SK-N-SH treated with all-trans-retinoic acid at 6 μM for 48 hours (cell line): ENCODE measurements at regions not wholly inside any gene's neighbourhood (a gene's known extent, or its start where the extent isn't known, plus 50 kb on each side); places are given as distances from the start of the nearest gene placed in this dataset.

Source experiments
- ATAC-seq: fragments of 200-7000 bp; cut with Tn5 transposase; 3 replicates; pipeline ENCODE4 v1.9.1; 2020; ENCODE audit warnings: mild to moderate bottlenecking, moderate library complexity
- ARNTL ChIP-seq: fragments of 450-650 bp; formaldehyde crosslinking; IDR thresholded peaks from 2 replicates; pipeline ENCODE4 v1.5.0; 2020; ENCODE audit warnings: low read depth, mild to moderate bottlenecking, moderate library complexity, borderline replicate concordance
- BACH2 ChIP-seq: fragments of 250-450 bp; sonication (Bioruptor Pico); IDR thresholded peaks from 2 replicates; pipeline ENCODE4 v1.9.0; 2021; ENCODE audit warnings: mild to moderate bottlenecking, borderline replicate concordance
- CREB5 ChIP-seq: fragments of 250-450 bp; sonication (Bioruptor Pico); IDR thresholded peaks from 2 replicates; pipeline ENCODE4 v1.5.1; 2020; ENCODE audit warnings: low read depth, mild to moderate bottlenecking, moderate library complexity
- CSDC2 ChIP-seq: fragments of 250-450 bp; sonication (Bioruptor Pico); IDR thresholded peaks from 2 replicates; pipeline ENCODE4 v1.5.0; 2020; ENCODE audit warnings: mild to moderate bottlenecking, moderate library complexity
- ESRRG ChIP-seq: fragments of 250-450 bp; sonication (Bioruptor Pico); IDR thresholded peaks from 2 replicates; pipeline ENCODE4 v1.6.1; 2021; ENCODE audit warnings: mild to moderate bottlenecking
- GLIS3 ChIP-seq: fragments of 250-450 bp; sonication (Bioruptor Pico); IDR thresholded peaks from 2 replicates; pipeline ENCODE4 v1.5.0; 2020; ENCODE audit warnings: mild to moderate bottlenecking, moderate library complexity
- ISL1 ChIP-seq: fragments of 250-450 bp; sonication (Bioruptor Pico); IDR thresholded peaks from 2 replicates; pipeline ENCODE4 v2.1.2; 2022; ENCODE audit warnings: mild to moderate bottlenecking, moderate library complexity
- OSR1 ChIP-seq: fragments of 250-450 bp; sonication (Bioruptor Pico); IDR thresholded peaks from 2 replicates; pipeline ENCODE4 v1.8.0; 2022; ENCODE audit warnings: moderate library complexity, mild to moderate bottlenecking, inconsistent platforms
- PATZ1 ChIP-seq: fragments of 250-450 bp; sonication (Bioruptor Pico); IDR thresholded peaks from 2 replicates; pipeline ENCODE4 v1.8.0; 2020; ENCODE audit warnings: mild to moderate bottlenecking, moderate library complexity, borderline replicate concordance
- PPARA ChIP-seq: fragments of 250-450 bp; sonication (Bioruptor Pico); IDR thresholded peaks from 2 replicates; pipeline ENCODE4 v1.5.0; 2020; ENCODE audit warnings: mild to moderate bottlenecking, borderline replicate concordance
- RARB ChIP-seq: fragments of 250-450 bp; sonication (Bioruptor Pico); IDR thresholded peaks from 2 replicates; pipeline ENCODE4 v1.8.0; 2021; ENCODE audit warnings: mild to moderate bottlenecking, moderate library complexity
- SNAI2 ChIP-seq: fragments of 250-450 bp; sonication (Bioruptor Pico); IDR thresholded peaks from 2 replicates; pipeline ENCODE4 v1.5.0; 2020; ENCODE audit warnings: mild to moderate bottlenecking, moderate library complexity
- TSHZ2 ChIP-seq: fragments of 250-450 bp; sonication (Bioruptor Pico); IDR thresholded peaks from 2 replicates; pipeline ENCODE4 v1.5.0; 2020; ENCODE audit warnings: mild to moderate bottlenecking, moderate library complexity
- ZFP3 ChIP-seq: fragments of 250-450 bp; sonication (Bioruptor Pico); IDR thresholded peaks from 2 replicates; pipeline ENCODE4 v1.5.0; 2020; ENCODE audit warnings: mild to moderate bottlenecking, moderate library complexity
- ZFP30 ChIP-seq: fragments of 450-650 bp; formaldehyde crosslinking; IDR thresholded peaks from 2 replicates; pipeline ENCODE4 v1.5.0; 2022; ENCODE audit warnings: mild to moderate bottlenecking, moderate library complexity
- ZNF565 ChIP-seq: fragments of 450-650 bp; formaldehyde crosslinking; conservative IDR thresholded peaks from 2 replicates; pipeline ENCODE4 v1.5.0; 2020; ENCODE audit warnings: low read depth, mild to moderate bottlenecking, moderate library complexity
- ZNF70 ChIP-seq: fragments of 450-650 bp; formaldehyde crosslinking; IDR thresholded peaks from 2 replicates; pipeline ENCODE4 v1.5.0; 2020; ENCODE audit warnings: mild to moderate bottlenecking, moderate library complexity
- ZNF8 ChIP-seq: fragments of 450-650 bp; formaldehyde crosslinking; IDR thresholded peaks from 2 replicates; pipeline ENCODE4 v1.5.0; 2020; ENCODE audit warnings: mild to moderate bottlenecking, moderate library complexity
- TF ChIP-seq, protein P1 (sequence below): fragments of 250-450 bp; sonication (Bioruptor Pico); IDR thresholded peaks from 2 replicates; pipeline ENCODE4 v1.5.1; 2021; ENCODE audit warnings: mild to moderate bottlenecking, moderate library complexity
- TF ChIP-seq, protein P2 (sequence below): fragments of 250-450 bp; sonication (Bioruptor Pico); IDR thresholded peaks from 2 replicates; pipeline ENCODE4 v1.8.0; 2021; ENCODE audit warnings: low read depth, mild to moderate bottlenecking, moderate library complexity, borderline replicate concordance

- no peak for TF ChIP-seq PPARA (CRISPR knock-in tag)
- no peak for TF ChIP-seq ZFP3
- TF ChIP-seq RARB (CRISPR knock-in tag) = no peak
- ATAC-seq = no peak
These were observed 275.5 kb upstream of the ROPN1 start for GRCh38 chr3:124267406-124267805.

- ATAC-seq = no peak
- TF ChIP-seq, protein P1, sequence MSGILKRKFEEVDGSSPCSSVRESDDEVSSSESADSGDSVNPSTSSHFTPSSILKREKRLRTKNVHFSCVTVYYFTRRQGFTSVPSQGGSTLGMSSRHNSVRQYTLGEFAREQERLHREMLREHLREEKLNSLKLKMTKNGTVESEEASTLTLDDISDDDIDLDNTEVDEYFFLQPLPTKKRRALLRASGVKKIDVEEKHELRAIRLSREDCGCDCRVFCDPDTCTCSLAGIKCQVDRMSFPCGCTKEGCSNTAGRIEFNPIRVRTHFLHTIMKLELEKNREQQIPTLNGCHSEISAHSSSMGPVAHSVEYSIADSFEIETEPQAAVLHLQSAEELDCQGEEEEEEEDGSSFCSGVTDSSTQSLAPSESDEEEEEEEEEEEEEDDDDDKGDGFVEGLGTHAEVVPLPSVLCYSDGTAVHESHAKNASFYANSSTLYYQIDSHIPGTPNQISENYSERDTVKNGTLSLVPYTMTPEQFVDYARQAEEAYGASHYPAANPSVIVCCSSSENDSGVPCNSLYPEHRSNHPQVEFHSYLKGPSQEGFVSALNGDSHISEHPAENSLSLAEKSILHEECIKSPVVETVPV (CRISPR knock-in tag) = no peak
- no peak for TF ChIP-seq CREB5 (CRISPR knock-in tag)
These were observed 276.4 kb upstream of the ROPN1 start for GRCh38 chr3:124268355-124268754.

- no peak for ATAC-seq
- no peak for TF ChIP-seq PPARA (CRISPR knock-in tag)
- no peak for TF ChIP-seq ZNF565 (CRISPR knock-in tag)
- TF ChIP-seq ZFP30 = no peak
These were observed 277.7 kb upstream of the ROPN1 start for GRCh38 chr3:124269619-124270018.

- ATAC-seq = peak; percentile 70
- TF ChIP-seq ZNF8 (CRISPR knock-in tag) (no peak), ZFP3 (no peak), OSR1 (CRISPR knock-in tag) (no peak), CSDC2 (no peak), ARNTL (CRISPR knock-in tag) (no peak), TSHZ2 (CRISPR knock-in tag) (no peak), PATZ1 (CRISPR knock-in tag) (no peak), BACH2 (CRISPR knock-in tag) (no peak), RARB (CRISPR knock-in tag) (no peak), PPARA (CRISPR knock-in tag) (no peak), GLIS3 (CRISPR knock-in tag) (no peak), ESRRG (no peak), SNAI2 (no peak), ZNF70 (CRISPR knock-in tag) (no peak), ISL1 (no peak; the same call in 1 of the 2 replicates)
- TF ChIP-seq, protein P2, sequence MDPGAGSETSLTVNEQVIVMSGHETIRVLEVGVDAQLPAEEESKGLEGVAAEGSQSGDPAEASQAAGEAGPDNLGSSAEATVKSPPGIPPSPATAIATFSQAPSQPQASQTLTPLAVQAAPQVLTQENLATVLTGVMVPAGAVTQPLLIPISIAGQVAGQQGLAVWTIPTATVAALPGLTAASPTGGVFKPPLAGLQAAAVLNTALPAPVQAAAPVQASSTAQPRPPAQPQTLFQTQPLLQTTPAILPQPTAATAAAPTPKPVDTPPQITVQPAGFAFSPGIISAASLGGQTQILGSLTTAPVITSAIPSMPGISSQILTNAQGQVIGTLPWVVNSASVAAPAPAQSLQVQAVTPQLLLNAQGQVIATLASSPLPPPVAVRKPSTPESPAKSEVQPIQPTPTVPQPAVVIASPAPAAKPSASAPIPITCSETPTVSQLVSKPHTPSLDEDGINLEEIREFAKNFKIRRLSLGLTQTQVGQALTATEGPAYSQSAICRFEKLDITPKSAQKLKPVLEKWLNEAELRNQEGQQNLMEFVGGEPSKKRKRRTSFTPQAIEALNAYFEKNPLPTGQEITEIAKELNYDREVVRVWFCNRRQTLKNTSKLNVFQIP (CRISPR knock-in tag) = no peak
These were observed 280.8 kb upstream of the ROPN1 start for GRCh38 chr3:124272605-124273151.
